HG02571 (cell line): ENCODE measurements at regions not wholly inside any gene's neighbourhood (a gene's known extent, or its start where the extent isn't known, plus 50 kb on each side); places are given as distances from the start of the nearest gene placed in this dataset.

Experiments used
- ATAC-seq: cut with Tn5 transposase; IDR thresholded peaks from one replicate; pipeline ENCODE4 v1.9.1; 2021; ENCODE audit warnings: mild to moderate bottlenecking, moderate library complexity; ENCODE audit not compliant: unreplicated experiment

GRCh38 chr2:129760669-129761068, 218.8 kb upstream of the RAB6C start:
- ATAC-seq, result no peak

DNA sequence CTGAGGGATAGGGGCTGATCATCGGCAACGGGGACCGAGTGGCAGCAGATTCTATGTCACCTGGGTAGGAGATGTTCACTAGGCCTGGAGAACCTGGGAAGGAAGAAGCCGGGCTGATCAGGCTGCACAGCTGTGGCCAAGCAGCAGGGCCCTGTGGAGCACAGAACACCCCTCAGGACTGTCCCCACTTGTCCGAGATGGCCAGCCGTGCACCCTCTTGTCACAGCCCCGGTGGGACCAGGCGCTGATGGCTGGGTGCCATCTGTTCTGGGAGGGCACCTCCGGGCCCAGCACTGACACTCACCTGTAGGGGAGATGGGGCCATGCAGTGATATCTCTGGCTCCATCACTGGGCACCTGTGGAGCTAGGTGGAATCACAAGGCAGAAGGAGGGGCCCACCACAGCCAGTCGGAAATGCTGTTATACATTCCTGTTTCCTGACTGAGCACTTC, 217.9 kb upstream of the RAB6C start:
- ATAC-seq, result no peak

DNA sequence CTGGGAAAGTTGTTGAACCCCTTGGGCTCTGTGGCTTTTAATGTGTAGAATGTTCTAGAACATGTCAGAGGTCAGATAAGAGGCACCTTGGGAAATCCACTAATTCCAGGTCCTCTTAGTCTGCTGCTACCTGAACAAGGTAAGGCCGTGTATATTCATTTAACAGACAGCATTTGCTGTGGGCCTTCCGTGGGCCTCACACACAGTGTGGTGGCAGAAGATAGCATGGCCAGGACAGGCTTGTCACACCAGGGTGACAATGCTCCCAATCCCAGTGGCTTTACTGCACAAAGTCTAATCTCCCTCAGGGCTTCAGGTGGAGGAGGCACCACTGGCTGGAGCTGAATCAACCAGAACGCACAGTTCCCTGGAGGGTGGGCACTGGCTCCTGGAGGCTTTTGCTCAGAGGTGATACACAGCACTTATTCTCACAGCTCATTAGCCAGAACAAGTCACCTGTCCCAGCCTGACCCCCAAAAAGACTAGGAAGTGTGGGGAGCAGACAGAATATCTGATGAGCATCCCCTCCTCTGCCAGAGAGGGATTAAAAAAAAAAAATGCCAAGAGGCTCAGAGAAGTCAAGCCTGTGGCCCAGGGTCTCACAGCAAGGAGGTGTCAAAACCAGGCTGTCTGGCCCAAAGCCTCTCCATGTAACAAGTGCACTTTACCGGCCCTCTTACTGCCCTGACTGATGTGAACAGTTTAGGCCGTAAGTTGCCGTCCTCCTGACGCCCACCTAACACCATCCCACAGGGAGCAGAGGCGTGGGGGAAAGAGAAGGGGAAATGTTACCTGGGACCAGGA, 216.9 kb upstream of the RAB6C start:
- no peak for ATAC-seq

DNA sequence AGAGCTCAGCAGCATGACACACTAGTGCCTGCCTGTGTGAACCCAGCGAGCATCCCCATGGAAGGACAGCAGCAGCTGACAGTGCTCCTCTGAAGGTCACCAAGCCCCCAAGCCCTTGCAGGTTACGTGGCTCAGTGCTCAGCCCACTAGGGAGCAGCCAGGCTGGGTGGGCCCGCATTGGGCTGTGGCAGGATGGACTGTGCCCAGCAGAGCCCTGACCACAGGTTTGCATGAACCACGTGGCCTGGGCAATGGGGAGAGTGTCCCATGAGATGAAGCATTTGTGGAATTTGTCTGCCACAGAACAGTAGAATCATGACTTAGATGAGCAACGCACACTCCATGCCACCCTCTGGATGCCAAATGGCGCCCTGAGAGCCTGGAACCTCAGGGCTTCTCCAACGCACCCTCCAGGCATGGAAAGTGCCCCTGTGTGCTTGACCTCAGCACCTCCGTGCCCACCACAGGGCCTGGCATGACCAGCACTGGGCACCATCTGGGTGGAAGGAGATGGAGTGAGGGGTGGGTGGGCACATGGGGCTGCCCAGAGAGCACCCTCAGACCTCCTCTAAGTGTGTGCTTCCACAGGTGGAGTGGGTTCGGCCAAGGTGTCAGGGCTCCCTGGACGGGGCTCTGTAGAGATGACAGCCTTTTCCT, 216.1 kb upstream of the RAB6C start:
- no peak for ATAC-seq

GRCh38 chr2:129763966-129764365, 215.5 kb upstream of the RAB6C start:
- ATAC-seq, result no peak

GRCh38 chr2:129764376-129765325, 214.8 kb upstream of the RAB6C start:
- ATAC-seq, result no peak

DNA sequence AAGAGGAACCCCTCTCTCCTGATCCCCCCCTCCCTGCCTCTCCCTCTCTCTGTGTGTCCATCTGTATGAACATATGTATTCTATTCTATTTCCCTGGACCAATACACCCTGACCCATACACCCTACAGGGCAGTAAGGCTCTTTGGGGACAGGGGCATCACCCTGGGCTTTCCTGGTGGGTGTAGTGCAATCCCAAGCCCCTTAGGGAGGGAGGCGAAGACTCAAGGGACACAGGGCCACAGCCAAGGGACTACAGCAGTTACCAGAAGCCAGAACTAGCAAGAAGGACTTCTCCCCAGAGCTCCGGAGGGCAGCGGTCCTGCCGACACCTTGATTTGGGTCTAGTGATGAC, 214.2 kb upstream of the RAB6C start:
- no peak for ATAC-seq

DNA sequence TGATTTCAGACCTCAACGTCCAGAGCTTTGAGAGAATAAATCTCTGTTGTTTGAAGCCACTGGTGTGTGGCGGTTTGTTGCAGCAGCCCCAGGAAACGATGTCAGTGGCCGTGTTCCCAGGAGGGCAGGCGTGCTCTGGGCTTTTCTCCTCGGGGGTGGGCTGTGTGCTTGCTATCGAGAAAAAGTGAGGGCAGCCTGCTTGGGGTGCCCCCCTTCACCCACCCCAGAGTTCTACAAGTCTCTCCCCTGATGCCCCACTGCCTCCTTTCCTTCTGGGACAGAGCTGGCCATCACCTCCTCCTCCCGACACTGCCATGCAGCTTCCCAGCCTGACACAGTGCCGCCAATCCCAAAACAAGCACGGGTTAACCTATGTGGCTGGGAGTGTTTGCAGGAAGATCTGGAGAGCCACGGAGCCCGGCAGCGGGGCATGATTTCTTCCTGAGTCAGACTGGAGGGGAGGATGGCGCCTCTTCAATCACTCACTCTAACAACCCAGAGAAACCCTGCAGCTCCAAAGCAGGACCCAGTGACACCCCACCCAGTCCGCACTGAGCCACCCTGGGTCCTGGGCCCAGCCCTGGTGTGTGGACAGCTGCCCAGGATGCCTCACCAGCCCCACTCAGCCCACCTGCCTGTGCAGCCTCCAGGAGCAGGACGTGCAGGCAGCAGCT, 213.7 kb upstream of the RAB6C start:
- no peak for ATAC-seq

GRCh38 chr2:129766374-129766993, 213.0 kb upstream of the RAB6C start:
- no peak for ATAC-seq

GRCh38 chr2:129767346-129768035, 212.0 kb upstream of the RAB6C start:
- no peak for ATAC-seq

- no peak for ATAC-seq
These were observed 211.5 kb upstream of the RAB6C start for GRCh38 chr2:129768036-129768386.

DNA sequence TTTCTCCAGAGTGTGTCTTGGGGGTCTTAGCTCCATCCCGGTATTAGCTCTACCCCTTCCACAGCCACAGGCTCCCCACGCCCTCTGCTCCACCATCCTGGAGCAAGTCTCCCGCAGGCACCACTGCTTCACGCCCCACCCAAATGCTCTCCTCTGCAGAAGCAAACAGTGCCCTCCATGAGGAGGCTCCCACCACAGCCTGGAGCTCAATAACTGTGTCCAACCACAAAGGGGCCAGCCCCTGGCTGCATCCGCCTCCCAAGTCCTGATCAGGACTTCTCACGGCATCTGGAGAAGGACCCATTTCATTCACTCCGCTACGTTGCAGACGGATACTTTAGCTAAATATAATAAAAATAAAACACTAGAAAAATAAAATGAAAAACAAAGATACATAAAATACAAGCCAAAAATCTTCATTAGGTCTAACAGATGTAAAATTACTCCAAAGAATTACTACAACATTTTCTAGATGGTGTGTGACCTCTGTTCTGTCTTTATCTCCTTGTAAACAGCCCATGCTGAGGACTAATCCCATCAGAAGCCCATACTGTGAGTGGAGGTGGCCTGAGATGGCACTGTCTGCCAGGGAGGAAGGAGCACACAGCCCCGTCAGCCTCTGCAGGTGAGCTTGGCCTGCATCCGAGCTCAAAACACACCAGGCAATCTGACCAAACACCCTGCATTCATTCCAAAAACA, 210.8 kb upstream of the RAB6C start:
- no peak for ATAC-seq

GRCh38 chr2:129769185-129769991, 210.1 kb upstream of the RAB6C start:
- ATAC-seq, result no peak

- ATAC-seq, result no peak
These were observed 207.9 kb upstream of the RAB6C start for GRCh38 chr2:129771418-129772189.

- ATAC-seq, result no peak
These were observed 207.3 kb upstream of the RAB6C start for GRCh38 chr2:129772190-129772579.

DNA sequence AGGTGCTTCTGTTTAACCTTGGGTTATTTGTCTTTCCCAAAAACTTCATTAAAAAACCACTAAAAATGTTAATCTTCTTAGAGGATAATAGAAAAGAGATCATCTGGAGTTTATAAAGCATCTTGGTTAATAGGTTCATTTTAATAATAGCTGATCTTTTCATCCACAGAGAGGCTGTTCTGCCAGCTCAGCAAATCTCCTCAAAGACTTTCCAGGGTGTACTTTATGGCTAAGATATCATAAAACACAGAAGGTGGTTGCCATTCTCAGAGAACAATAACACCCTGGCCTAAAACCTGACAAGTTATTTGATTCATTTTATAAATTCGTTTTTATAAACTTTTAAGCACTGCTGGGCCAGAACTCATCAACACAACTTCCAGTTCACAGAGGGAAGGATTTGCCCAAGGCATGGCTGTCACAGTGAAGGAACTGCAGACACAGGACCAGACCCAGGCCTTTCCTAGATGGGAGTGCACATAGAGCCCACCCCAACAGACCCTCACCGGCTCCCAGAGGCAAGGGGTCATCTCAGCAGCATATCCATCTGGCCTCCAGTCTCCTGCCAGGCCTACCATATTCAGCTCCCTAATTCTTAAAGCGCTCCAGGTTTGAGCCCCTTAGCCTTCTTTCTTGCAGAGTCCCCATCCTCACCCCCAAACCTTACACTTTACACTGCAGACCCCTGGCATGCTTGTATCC, 203.4 kb upstream of the RAB6C start:
- no peak for ATAC-seq

- no peak for ATAC-seq
These were observed 202.3 kb upstream of the RAB6C start for GRCh38 chr2:129777146-129777545.
